ENCODE measurements at regions not wholly inside any gene's neighbourhood (a gene's known extent, or its start where the extent isn't known, plus 50 kb on each side); places are given as distances from the start of the nearest gene placed in this dataset.

DNA sequence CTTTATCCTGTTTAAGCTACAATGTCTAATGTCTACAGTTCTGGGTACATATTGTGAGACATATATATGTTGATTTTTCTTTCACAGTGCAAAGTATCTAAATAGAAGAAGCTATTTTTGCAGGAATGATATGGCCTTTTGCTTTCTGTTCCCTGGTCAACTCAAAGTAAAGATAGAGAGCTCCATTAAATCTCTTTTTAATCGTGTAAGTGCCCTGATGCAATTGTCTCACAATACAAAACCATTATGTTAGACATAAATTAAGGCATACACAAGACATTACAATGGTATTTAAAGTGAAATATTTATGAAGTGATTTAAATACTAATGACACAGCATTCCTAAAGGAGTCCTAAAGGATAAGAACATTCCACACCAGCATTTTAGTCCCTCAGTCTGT, 1559.7 kb upstream of the AGA start:
- TF ChIP-seq, protein P1, sequence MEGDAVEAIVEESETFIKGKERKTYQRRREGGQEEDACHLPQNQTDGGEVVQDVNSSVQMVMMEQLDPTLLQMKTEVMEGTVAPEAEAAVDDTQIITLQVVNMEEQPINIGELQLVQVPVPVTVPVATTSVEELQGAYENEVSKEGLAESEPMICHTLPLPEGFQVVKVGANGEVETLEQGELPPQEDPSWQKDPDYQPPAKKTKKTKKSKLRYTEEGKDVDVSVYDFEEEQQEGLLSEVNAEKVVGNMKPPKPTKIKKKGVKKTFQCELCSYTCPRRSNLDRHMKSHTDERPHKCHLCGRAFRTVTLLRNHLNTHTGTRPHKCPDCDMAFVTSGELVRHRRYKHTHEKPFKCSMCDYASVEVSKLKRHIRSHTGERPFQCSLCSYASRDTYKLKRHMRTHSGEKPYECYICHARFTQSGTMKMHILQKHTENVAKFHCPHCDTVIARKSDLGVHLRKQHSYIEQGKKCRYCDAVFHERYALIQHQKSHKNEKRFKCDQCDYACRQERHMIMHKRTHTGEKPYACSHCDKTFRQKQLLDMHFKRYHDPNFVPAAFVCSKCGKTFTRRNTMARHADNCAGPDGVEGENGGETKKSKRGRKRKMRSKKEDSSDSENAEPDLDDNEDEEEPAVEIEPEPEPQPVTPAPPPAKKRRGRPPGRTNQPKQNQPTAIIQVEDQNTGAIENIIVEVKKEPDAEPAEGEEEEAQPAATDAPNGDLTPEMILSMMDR (IDR thresholded peaks at IDR 0.05; ENCODE audit: insufficient read depth, low read depth, low read length): no peak
- TF ChIP-seq EZH2 (IDR thresholded peaks at IDR 0.05; ENCODE audit: insufficient read depth, low read length): no peak
